ENCODE measurements at regions not wholly inside any gene's neighbourhood (a gene's known extent, or its start where the extent isn't known, plus 50 kb on each side); places are given as distances from the start of the nearest gene placed in this dataset.

DNA sequence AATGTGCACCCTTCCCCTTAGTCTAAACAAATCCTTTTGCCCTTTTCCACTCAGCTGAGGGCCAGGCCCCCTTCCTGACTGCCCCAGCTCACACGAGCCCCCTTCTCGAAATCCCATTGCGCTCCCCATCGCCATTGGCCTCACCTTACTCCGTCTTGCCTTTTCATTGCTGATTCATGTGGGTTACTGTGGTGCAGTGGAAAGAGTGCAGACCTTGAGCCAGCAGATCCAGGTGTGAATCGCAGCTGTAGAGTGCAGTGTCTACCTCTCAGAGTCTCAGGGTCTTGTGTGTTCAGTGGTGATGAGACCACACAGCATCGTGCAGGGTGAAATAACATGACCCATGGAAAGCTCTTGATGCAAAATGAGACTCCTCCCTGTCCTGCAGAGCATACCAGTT, 132.4 kb upstream of the APCDD1 start:
- no peak for DNase-seq (ENCODE audit: low spot score)
- Mint-ChIP-seq H3K4me1 (ENCODE audit: low read depth) (peaks cover 35% of the 10 kb centered on the region), H3K27ac (ENCODE audit: unreplicated experiment) (no peak overlapping the region), H3K27me3 (ENCODE audit: low read depth) (peaks cover 7% of the 10 kb centered on the region), H3K9me3 (ENCODE audit: low read depth) (no peaks in the 10 kb centered on the region), H3K4me3 (ENCODE audit: unreplicated experiment) (no peak overlapping the region), H3K36me3 (ENCODE audit: low read depth) (no peaks in the 10 kb centered on the region)
- TF ChIP-seq, protein P1, sequence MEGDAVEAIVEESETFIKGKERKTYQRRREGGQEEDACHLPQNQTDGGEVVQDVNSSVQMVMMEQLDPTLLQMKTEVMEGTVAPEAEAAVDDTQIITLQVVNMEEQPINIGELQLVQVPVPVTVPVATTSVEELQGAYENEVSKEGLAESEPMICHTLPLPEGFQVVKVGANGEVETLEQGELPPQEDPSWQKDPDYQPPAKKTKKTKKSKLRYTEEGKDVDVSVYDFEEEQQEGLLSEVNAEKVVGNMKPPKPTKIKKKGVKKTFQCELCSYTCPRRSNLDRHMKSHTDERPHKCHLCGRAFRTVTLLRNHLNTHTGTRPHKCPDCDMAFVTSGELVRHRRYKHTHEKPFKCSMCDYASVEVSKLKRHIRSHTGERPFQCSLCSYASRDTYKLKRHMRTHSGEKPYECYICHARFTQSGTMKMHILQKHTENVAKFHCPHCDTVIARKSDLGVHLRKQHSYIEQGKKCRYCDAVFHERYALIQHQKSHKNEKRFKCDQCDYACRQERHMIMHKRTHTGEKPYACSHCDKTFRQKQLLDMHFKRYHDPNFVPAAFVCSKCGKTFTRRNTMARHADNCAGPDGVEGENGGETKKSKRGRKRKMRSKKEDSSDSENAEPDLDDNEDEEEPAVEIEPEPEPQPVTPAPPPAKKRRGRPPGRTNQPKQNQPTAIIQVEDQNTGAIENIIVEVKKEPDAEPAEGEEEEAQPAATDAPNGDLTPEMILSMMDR (IDR thresholded peaks at IDR 0.05), result no peak

DNA sequence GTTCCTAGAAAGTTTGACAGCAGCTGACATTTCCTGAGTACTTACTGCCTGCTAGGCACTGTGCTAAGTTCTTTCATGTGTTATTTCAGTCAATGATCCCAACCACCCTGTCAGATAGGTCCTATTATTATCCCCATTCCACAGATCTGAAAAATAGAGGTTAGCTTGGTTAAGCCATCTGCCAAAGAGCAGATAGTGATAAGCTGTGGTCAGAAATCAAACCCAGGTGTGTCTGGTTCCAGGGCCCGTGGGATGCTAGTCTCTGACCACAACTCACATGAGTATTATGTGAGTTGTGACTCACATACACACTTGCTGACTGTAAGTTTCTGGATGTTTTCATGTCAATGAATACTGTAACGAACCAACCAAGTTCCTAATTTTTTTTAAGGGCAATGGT, 132.0 kb upstream of the APCDD1 start:
- H3K27ac Mint-ChIP-seq (ENCODE audit: unreplicated experiment), result no peak overlapping the region
- peaks cover 7% of the 10 kb centered on the region for H3K27me3 Mint-ChIP-seq (ENCODE audit: low read depth)
- no peaks in the 10 kb centered on the region for H3K9me3 Mint-ChIP-seq (ENCODE audit: low read depth)
- H3K4me1 Mint-ChIP-seq (ENCODE audit: low read depth), result peaks cover 35% of the 10 kb centered on the region
- no peak overlapping the region for H3K4me3 Mint-ChIP-seq (ENCODE audit: unreplicated experiment)
- no peaks in the 10 kb centered on the region for H3K36me3 Mint-ChIP-seq (ENCODE audit: low read depth)
- DNase-seq (ENCODE audit: low spot score), result no peak
- TF ChIP-seq, protein P1 (IDR thresholded peaks at IDR 0.05), result no peak

DNA sequence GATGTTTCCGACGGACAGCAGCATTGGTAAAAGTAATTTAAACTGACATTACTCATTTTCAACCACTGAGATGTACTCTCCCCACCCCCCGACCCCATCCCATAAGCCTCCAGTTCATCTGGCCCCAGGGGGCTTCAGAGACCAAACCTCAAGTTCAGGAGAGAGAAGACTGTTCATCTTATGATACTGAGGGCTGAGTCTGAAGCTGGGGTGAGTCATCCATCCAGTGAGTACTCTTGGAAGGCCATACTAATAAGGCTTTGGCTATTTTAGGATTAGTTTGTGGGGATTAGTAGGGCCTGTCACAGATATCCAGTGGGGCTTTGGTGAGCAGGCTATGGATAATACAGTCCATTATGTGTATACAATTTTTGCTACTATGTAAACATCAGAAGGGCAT, 125.3 kb upstream of the APCDD1 start:
- H3K4me1 Mint-ChIP-seq (ENCODE audit: low read depth), result peaks cover 7% of the 10 kb centered on the region
- no peak overlapping the region for H3K27ac Mint-ChIP-seq (ENCODE audit: unreplicated experiment)
- no peaks in the 10 kb centered on the region for H3K36me3 Mint-ChIP-seq (ENCODE audit: low read depth)
- peaks cover 5% of the 10 kb centered on the region for H3K27me3 Mint-ChIP-seq (ENCODE audit: low read depth)
- H3K4me3 Mint-ChIP-seq (ENCODE audit: unreplicated experiment), result no peak overlapping the region
- DNase-seq (ENCODE audit: low spot score), result no peak
- H3K9me3 Mint-ChIP-seq (ENCODE audit: low read depth), result no peaks in the 10 kb centered on the region
- TF ChIP-seq, protein P1 (IDR thresholded peaks at IDR 0.05), result no peak

DNA sequence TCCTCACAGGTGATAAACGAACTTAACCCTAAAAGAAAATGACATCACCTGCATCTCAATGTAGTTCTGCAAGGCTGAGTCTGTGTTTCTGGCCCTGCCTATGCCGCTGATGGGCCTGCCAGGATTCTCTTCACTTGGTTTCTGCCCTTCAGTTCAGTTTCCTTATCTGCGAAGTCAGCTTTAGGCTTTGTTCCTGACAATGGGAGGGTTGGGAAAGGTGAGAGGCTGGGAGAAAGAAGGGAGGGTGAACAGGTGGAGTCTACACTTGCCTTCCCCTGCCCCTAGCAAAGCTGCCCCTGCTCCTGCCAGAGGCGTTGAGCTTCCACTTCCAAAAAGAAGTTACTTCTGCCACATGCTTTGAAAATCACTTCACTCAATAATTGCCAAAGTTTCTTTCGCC, 124.0 kb upstream of the APCDD1 start:
- Mint-ChIP-seq H3K27ac (ENCODE audit: unreplicated experiment) (no peak overlapping the region), H3K4me1 (ENCODE audit: low read depth) (peaks cover 7% of the 10 kb centered on the region), H3K36me3 (ENCODE audit: low read depth) (no peaks in the 10 kb centered on the region), H3K4me3 (ENCODE audit: unreplicated experiment) (no peak overlapping the region), H3K27me3 (ENCODE audit: low read depth) (peaks cover 5% of the 10 kb centered on the region), H3K9me3 (ENCODE audit: low read depth) (no peaks in the 10 kb centered on the region)
- TF ChIP-seq, protein P1 (IDR thresholded peaks at IDR 0.05), result no peak
- no peak for DNase-seq (ENCODE audit: low spot score)

DNA sequence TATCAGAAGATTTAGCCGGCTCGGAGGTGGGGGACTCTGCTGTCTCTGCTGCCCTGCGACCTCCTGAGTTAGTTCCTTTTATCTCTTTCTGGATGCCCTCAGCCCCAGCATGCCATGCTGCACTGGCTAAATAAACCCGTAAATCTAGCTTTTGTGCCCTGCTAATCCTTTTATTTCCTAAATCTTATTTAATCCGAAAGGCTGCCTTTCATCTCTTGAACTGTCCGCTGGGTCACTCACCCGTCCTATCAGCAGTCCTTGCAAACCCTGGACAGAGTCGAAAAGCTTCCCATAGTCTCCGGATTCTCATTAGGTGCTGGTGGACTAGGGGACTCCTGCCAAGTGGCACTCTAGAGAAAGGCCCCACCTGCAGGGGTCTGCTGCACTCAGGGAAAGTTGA, 122.0 kb upstream of the APCDD1 start:
- no peak overlapping the region for H3K4me3 Mint-ChIP-seq (ENCODE audit: unreplicated experiment)
- DNase-seq (ENCODE audit: low spot score), result no peak
- H3K27me3 Mint-ChIP-seq (ENCODE audit: low read depth), result peaks cover 9% of the 10 kb centered on the region
- peaks cover 7% of the 10 kb centered on the region for H3K4me1 Mint-ChIP-seq (ENCODE audit: low read depth)
- H3K36me3 Mint-ChIP-seq (ENCODE audit: low read depth), result no peaks in the 10 kb centered on the region
- TF ChIP-seq, protein P1 (IDR thresholded peaks at IDR 0.05), result no peak
- no peaks in the 10 kb centered on the region for H3K9me3 Mint-ChIP-seq (ENCODE audit: low read depth)
- H3K27ac Mint-ChIP-seq (ENCODE audit: unreplicated experiment), result no peak overlapping the region

Measured in chondrocyte (in vitro differentiated cells).